ENCODE measurements at regions not wholly inside any gene's neighbourhood (a gene's known extent, or its start where the extent isn't known, plus 50 kb on each side); places are given as distances from the start of the nearest gene placed in this dataset.
"Not testable (repeated sequence)": the region's sequence is repeated elsewhere in the genome, so short reads cannot be mapped to it uniquely, and the experiment has no call there.

GRCh38 chr3:6022621-6023020 is 835.1 kb downstream of the EDEM1 start:
- CTCF ChIA-PET = no interaction called here
- peaks cover 2% of the 10 kb centered on the region for H3K9me3 ChIP-seq (replicated peaks; ENCODE audit: control insufficient read depth, insufficient read depth, low read length)
- no peak for TF ChIP-seq FOS (IDR thresholded peaks at IDR 0.05; ENCODE audit: borderline replicate concordance, insufficient read depth, low read length)
- TF ChIP-seq MYC (IDR thresholded peaks at IDR 0.05; ENCODE audit: low read depth, low read length) = no peak
- no peak for TF ChIP-seq CTCF (IDR thresholded peaks at IDR 0.05; ENCODE audit: extremely low read depth in 1 of 2, insufficient read depth in 1 of 2, low read depth in 1 of 2, low read length in 2 of 2)
- no peaks in the 10 kb centered on the region for H3K9me1 ChIP-seq (replicated peaks; ENCODE audit: control insufficient read depth, extremely low read depth, insufficient read depth, low read length)
- dilution Hi-C loops (cut with MboI; ENCODE audit: extremely low pct_ligation_motif_present, low sequenced_read_pairs) = no loop called here
- H3K4me2 ChIP-seq (ENCODE audit: insufficient read depth, low read length) = no peak overlapping the region
- POLR2A ChIA-PET = no interaction called here
- H3K4me1 ChIP-seq (ENCODE audit: control insufficient read depth, extremely low read depth, insufficient read depth, low read length) = no peaks in the 10 kb centered on the region
- no TSS peak for BruUV-seq (replicated peaks)
- no peak overlapping the region for H2AFZ ChIP-seq (ENCODE audit: low read depth, low read length)
- H3K4me3 ChIP-seq (replicated peaks in 1 of 3; ENCODE audit: insufficient read depth in 1 of 3, low read depth in 1 of 3, low read length in 3 of 3) = no peak overlapping the region
- no peaks in the 10 kb centered on the region for H3K36me3 ChIP-seq (ENCODE audit: control insufficient read depth in 2 of 2, extremely low read depth in 1 of 2, insufficient read depth in 2 of 2, low read length in 2 of 2)
- H3K27me3 ChIP-seq (ENCODE audit: control insufficient read depth in 2 of 2, insufficient read depth in 2 of 2, low read length in 2 of 2) = no peaks in the 10 kb centered on the region
- H3K27ac ChIP-seq (ENCODE audit: insufficient read depth, low read depth, low read length) = no peak overlapping the region
- no peaks in the 10 kb centered on the region for H4K20me1 ChIP-seq (replicated peaks; ENCODE audit: control insufficient read depth, extremely low read depth, insufficient read depth, low read length)
- no peak overlapping the region for H3K9ac ChIP-seq (replicated peaks; ENCODE audit: extremely low read depth, insufficient read depth, low read length)
- intact Hi-C loops (cut with micrococcal nuclease) = no loop called here
- FAIRE-seq = no peak
- no peak for DNase-seq (ENCODE audit: low read depth, low spot score)
- H3K79me2 ChIP-seq (ENCODE audit: control insufficient read depth, insufficient read depth, low read length) = no peaks in the 10 kb centered on the region

GRCh38 chr3:6025032-6025431 is 835.9 kb upstream of the GRM7 start:
- Histone ChIP-seq H3K9ac (replicated peaks; ENCODE audit: extremely low read depth, insufficient read depth, low read length) (no peak overlapping the region), H2AFZ (ENCODE audit: low read depth, low read length) (no peak overlapping the region), H4K20me1 (replicated peaks; ENCODE audit: control insufficient read depth, extremely low read depth, insufficient read depth, low read length) (no peaks in the 10 kb centered on the region), H3K9me3 (replicated peaks; ENCODE audit: control insufficient read depth, insufficient read depth, low read length) (no peaks in the 10 kb centered on the region), H3K4me1 (ENCODE audit: control insufficient read depth, extremely low read depth, insufficient read depth, low read length) (no peaks in the 10 kb centered on the region), H3K27me3 (ENCODE audit: control insufficient read depth in 2 of 2, insufficient read depth in 2 of 2, low read length in 2 of 2) (no peaks in the 10 kb centered on the region), H3K4me3 (replicated peaks in 1 of 3; ENCODE audit: insufficient read depth in 1 of 3, low read depth in 1 of 3, low read length in 3 of 3) (no peak overlapping the region), H3K36me3 (ENCODE audit: control insufficient read depth in 2 of 2, extremely low read depth in 1 of 2, insufficient read depth in 2 of 2, low read length in 2 of 2) (no peaks in the 10 kb centered on the region), H3K27ac (ENCODE audit: insufficient read depth, low read depth, low read length) (no peak overlapping the region), H3K4me2 (ENCODE audit: insufficient read depth, low read length) (no peak overlapping the region), H3K79me2 (ENCODE audit: control insufficient read depth, insufficient read depth, low read length) (no peaks in the 10 kb centered on the region), H3K9me1 (replicated peaks; ENCODE audit: control insufficient read depth, extremely low read depth, insufficient read depth, low read length) (no peaks in the 10 kb centered on the region)
- ChIA-PET POLR2A (no interaction called here), CTCF (no interaction called here)
- dilution Hi-C loops (cut with MboI; ENCODE audit: extremely low pct_ligation_motif_present, low sequenced_read_pairs) (no loop called here), intact Hi-C loops (cut with micrococcal nuclease) (no loop called here)
- DNase-seq (ENCODE audit: low read depth, low spot score) (no peak), FAIRE-seq (no peak)
- BruUV-seq (replicated peaks) = no TSS peak
- TF ChIP-seq GATA2 (IDR thresholded peaks at IDR 0.05; ENCODE audit: insufficient read depth, insufficient read length, low read depth, low read length) = no peak
- no peak for TF ChIP-seq FOS (IDR thresholded peaks at IDR 0.05; ENCODE audit: borderline replicate concordance, insufficient read depth, low read length)
- TF ChIP-seq POLR2AphosphoS5 (IDR thresholded peaks at IDR 0.05; ENCODE audit: insufficient read depth, low read depth, low read length) = no peak
- TF ChIP-seq JUN (IDR thresholded peaks at IDR 0.05; ENCODE audit: borderline replicate concordance, insufficient read depth, insufficient read length, low read depth) = no peak

- H3K27ac ChIP-seq (ENCODE audit: insufficient read depth, low read depth, low read length); H3K9me3 ChIP-seq (replicated peaks; ENCODE audit: control insufficient read depth, insufficient read depth, low read length); H3K9me1 ChIP-seq (replicated peaks; ENCODE audit: control insufficient read depth, extremely low read depth, insufficient read depth, low read length); POLR2A ChIA-PET; H3K4me1 ChIP-seq (ENCODE audit: control insufficient read depth, extremely low read depth, insufficient read depth, low read length); H3K9ac ChIP-seq (replicated peaks; ENCODE audit: extremely low read depth, insufficient read depth, low read length); H3K4me2 ChIP-seq (ENCODE audit: insufficient read depth, low read length); DNase-seq (ENCODE audit: low read depth, low spot score); FAIRE-seq; H3K36me3 ChIP-seq (ENCODE audit: control insufficient read depth in 2 of 2, extremely low read depth in 1 of 2, insufficient read depth in 2 of 2, low read length in 2 of 2); H3K27me3 ChIP-seq (ENCODE audit: control insufficient read depth in 2 of 2, insufficient read depth in 2 of 2, low read length in 2 of 2); H3K79me2 ChIP-seq (ENCODE audit: control insufficient read depth, insufficient read depth, low read length); CTCF ChIA-PET; intact Hi-C loops (cut with micrococcal nuclease); dilution Hi-C loops (cut with MboI; ENCODE audit: extremely low pct_ligation_motif_present, low sequenced_read_pairs); BruUV-seq (replicated peaks); H4K20me1 ChIP-seq (replicated peaks; ENCODE audit: control insufficient read depth, extremely low read depth, insufficient read depth, low read length); H2AFZ ChIP-seq (ENCODE audit: low read depth, low read length); H3K4me3 ChIP-seq (replicated peaks in 1 of 3; ENCODE audit: insufficient read depth in 1 of 3, low read depth in 1 of 3, low read length in 3 of 3): not testable (repeated sequence)
Measured at GRCh38 chr3:6030648-6031047, 830.3 kb upstream of the GRM7 start.

Measured in endothelial cell of umbilical vein (primary cell).